Activated CD4-positive, CD25-positive, alpha-beta regulatory T cell treated with anti-CD3 and anti-CD28 coated beads, Interleukin-2, amount 50 U/mL, for 24 hours (primary cell): ENCODE measurements at regions not wholly inside any gene's neighbourhood (a gene's known extent, or its start where the extent isn't known, plus 50 kb on each side); places are given as distances from the start of the nearest gene placed in this dataset.

Experiments
- ATAC-seq, 2 donors: fragments of 150-1000 bp; cut with Tn5 transposase; one replicate each; pipeline ENCODE4 v1.10.0; 2021; ENCODE audit warnings: mild to moderate bottlenecking in 1 of 2, moderate library complexity in 1 of 2

- ATAC-seq, result no peak
These were observed 91.9 kb upstream of the RESF1 start for GRCh38 chr12:31867292-31867691.

GRCh38 chr12:31866523-31866922 is 92.7 kb upstream of the RESF1 start:
- no peak for ATAC-seq

DNA sequence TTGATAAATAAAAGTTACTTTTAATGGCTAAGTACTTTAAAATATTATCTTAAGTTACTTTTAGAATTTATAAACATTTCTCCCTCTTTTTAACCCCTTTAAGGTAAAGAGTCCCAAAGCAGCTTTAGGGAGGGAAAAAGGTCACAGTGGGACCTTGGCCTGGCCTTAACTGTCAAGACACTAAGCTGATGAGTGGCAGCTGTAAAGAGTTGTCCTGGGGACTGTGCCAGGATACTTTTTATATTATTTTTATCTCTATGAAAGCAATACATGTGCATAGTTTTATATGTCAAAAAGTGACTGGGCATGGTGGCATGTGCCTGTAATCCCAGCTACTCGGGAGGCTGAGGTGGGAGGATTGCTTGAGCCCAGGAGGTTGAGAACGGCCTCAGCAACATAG is 94.2 kb upstream of the RESF1 start:
- ATAC-seq, result no peak

GRCh38 chr12:31861360-31861759 is 97.9 kb upstream of the RESF1 start:
- no peak for ATAC-seq

DNA sequence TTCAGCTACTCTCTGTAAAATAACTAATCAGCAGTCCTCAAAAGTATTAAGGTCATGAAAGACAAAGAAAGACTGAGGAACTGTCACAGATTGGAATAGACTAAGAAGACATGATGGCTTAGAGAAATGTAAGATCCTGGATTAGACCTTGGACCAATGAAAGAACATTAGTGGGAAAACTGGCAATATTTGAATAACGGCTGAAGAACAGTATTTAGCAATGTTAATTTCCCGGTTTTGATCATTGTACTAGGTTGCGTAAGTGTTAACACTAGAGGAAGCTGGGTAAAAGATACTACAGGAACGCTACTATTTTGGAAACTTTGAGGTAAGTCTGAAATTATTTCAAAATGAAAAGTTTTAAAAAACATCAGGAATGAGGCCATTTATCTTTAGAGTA is 98.8 kb upstream of the RESF1 start:
- no peak for ATAC-seq

GRCh38 chr12:31859232-31859977 is 99.8 kb upstream of the RESF1 start:
- ATAC-seq, result peak; percentile 65 to 82

GRCh38 chr12:31855427-31855826 is 103.8 kb upstream of the RESF1 start:
- ATAC-seq, result no peak

DNA sequence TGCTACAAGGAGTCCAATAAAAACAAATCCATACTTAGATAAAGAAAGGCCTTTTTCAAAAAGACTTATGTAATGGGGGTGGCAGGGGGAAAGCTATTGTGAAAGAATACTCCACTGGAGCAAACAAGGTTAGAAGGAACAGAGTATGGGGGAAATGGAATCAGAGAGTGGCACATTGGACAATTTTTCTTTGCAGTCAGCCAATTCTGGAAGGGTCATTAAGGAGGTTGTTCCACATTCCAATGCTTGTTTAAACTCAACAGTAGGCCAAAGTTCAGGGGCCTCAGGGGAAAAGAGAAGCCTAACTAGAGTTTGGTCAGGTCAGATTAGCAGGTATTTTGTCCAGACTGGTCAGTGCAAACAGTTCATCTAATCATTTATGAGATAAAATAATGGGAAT is 105.2 kb upstream of the RESF1 start:
- ATAC-seq, result no peak

GRCh38 chr12:31853520-31853919 is 105.7 kb upstream of the RESF1 start:
- ATAC-seq, result no peak

DNA sequence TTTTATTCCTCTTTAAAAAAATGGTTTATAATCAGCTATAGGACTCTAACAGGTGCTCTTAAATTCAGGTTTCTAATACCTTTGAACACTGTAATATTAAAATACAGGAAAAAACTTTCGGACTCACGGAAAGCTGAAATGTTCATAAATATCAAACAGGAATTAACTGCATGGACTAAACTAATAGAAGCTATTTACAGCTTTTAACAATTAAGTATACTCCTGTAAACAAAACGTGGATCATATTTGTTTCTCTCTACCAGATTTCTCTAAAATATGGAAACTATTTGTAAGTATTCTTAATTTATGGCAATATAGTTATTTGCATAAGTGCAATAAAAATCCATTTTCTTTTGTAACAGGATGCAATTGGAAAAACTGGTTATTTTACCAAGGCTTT is 108.9 kb upstream of the RESF1 start:
- ATAC-seq, result no peak

- no peak for ATAC-seq
These were observed 110.0 kb upstream of the RESF1 start for GRCh38 chr12:31849090-31849687.

DNA sequence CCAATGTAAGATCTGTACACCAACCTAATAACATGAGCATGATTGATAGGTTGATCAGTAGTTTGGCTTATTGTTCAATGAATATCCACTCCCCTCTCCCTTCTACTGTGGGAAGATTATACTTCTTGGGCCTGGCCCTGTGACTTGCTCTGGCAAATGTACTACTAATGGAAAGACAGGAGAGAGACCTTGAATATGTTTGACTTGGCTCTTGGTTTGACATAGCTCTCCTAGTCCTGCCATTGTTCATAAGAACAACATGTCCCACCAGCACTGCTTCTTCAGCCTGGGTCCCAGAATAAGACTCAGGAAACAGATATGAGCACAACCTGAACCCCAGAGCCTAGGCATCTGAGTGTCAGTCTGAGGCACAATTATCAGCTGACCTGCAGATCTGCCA is 112.8 kb upstream of the RESF1 start:
- ATAC-seq, result no peak

DNA sequence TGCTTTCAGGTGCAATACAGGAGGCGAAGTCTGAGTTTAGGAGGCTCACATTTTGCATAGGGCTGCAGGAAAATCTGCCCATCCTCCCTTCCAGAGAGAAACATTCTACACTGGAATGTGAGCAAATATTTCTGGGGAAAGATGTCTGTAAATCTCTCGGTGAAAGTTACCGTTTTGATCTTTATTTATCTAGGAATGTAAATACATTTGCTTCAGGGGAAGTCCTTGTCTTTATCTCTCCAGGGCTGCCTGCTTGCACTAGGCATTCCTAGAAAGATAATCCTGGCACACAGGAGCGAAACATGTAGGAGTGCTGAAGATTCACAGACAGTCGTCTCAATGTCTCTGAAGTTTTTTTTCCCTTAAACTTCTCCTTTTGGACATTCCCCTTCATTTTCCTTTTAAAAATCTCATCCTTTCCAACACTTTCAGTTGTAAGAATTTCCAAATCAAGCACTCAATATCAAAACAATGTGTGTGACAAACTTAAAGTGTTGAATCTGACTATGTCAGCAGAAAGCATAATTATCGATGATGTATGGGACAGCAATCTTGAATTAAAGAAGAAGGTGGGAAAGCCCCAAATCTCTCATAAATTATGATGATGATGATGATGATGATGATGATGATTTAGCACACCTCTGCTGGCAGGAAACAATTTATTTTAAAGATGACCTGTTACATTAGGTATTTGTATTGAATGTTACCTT is 113.4 kb upstream of the RESF1 start:
- no peak for ATAC-seq

- no peak for ATAC-seq
These were observed 114.7 kb upstream of the AMN1 start for GRCh38 chr12:31843398-31844095.

- no peak for ATAC-seq
These were observed 109.1 kb upstream of the AMN1 start for GRCh38 chr12:31837913-31838312.

GRCh38 chr12:31835276-31835882 is 106.6 kb upstream of the AMN1 start:
- no peak for ATAC-seq

GRCh38 chr12:31834150-31834549 is 105.3 kb upstream of the AMN1 start:
- no peak for ATAC-seq

DNA sequence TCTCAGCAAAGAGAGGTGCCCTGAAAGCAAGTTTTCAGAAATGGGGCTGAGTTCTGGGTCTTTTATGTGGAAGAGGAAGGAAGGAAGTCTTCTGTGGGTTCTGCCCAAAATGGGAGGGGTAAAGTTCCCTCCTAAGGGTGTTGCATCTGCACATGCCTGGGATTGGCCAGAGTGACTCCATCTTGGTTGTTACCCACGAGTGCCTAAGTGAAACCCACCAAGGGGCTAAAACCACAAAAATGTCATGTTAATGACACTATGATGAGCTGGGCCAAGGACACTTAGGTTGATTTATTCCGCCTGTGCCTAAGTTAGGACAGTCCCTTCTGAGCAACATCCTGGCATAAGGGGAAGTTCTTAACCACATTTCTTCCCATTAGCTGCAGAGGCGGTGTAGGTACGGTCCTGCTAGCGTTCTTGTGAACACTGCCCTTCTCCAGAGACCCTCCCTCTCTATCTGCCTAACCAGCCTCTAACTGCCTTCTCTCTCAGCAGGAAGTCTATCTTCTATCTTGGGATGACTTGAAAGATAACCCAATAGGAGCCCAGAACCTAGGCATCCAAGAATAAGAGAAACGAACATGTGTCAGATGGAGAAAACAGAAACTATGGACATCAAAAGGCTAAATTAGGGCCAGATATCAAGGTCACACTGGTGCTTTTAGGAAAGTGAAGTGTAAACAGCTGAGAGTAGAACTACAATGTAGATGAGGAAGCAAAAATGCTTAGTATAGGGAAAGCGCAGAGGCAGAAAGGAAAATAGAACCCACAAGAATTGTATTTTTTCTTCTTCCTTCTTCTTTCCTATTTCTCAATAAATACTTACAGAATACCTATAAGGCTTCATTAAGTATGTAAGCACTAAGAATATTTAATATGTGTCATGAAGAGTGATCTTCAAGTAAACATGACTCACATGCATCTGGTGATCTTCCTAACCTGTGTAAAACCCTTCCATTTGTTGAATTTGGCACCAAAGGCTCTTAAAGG is 104.2 kb upstream of the AMN1 start:
- ATAC-seq, result peak; percentile 77 to 85

DNA sequence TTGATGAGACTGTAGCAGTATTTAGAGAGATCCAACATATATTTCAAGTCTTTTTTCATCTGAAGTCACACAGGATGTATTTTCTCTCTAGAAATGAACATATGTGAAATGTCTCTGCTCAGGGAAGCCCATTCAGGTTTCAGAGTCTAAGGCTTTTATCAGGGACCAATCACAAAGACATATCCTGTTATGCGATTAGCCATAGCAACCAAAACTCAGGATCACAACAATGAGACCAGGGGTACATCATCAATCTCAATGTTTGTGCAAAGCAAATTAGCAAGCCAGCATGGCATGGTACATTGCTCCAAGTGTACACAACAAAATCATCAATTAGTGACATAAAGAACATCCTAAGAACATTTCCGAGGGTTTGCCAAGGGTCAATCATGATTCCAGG is 99.2 kb upstream of the AMN1 start:
- ATAC-seq, result peak in 1 of 2 donors; percentile 44

DNA sequence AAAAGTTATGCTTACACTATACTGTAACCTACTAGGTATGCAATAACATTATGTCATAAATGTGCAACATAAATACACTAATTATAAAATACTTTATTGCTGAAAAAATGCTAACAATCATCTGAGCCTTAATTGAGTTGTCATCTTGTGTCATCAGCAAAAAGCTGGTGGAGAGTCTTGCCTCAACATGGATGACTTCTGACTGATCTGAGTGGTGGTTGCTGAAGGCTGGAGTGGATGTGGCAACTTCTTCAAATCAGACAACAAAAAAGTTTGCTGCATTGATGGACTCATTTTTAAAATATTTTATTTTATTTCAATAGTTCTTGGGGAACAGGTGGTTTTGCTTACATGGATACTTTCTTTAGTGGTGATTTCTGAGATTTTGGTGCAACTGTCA is 93.9 kb upstream of the AMN1 start:
- no peak for ATAC-seq

DNA sequence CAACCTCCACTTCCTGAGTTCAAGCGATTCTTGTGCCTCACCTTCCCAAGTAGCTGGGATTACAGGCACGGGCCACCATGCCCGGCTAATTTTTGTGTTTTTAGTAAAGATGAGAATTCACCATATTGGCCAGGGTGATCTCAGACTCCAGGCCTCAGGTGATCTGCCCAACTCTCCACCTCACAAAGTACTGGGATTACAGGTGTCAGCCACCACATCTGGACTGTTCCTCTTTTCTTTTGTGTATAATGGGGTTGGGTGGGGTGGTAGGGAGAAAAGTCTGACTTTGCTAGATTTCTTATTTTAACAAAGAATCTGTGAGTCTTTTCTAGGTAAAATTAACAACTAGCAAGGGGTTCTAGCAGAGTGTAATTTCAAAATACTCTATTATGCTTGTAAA is 92.7 kb upstream of the AMN1 start:
- no peak for ATAC-seq

DNA sequence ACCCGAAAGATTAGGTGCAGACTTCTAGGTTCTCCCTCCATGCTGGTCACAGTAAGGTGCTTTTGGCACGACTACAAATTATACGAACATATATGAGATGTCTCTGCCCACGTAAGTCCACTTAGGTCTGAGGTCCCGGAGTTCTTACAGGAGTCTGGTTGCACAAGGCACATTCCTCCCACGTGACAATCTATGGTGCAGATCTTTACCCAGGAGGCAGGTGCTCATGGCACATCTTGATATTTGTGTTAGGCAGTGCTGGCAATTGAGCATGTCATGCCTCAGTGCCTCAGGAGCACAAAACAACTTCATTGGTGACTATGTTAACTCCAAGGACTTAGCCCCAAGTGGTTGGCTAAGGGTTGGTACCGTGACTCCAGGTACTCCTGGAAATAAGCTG is 92.0 kb upstream of the AMN1 start:
- no peak for ATAC-seq
